Stomach (tissue), 4 donors: ENCODE measurements at regions not wholly inside any gene's neighbourhood (a gene's known extent, or its start where the extent isn't known, plus 50 kb on each side); places are given as distances from the start of the nearest gene placed in this dataset.

Source experiments
- CTCF ChIP-seq, 7 experiments: fragments of 450-650 bp in 4 of 7; fragments of 200-600 bp in 3 of 7; sonication (generic) in 3 of 7; IDR thresholded peaks; one replicate each; pipeline ENCODE4 v1.5.1; 2016 to 2019; ENCODE audit warnings: antibody characterized with exemption in 7 of 7, control low read depth in 2 of 7, mild to moderate bottlenecking in 1 of 7
- EP300 ChIP-seq: sonication (generic); formaldehyde crosslinking; IDR thresholded peaks from one replicate; pipeline ENCODE4 v1.6.1; 2017; ENCODE audit warnings: antibody characterized with exemption
- POLR2A ChIP-seq, 4 donors: fragments of 450-650 bp; IDR thresholded peaks; one replicate each; pipeline ENCODE4 v1.6.1; 2016; ENCODE audit warnings: antibody characterized with exemption in 4 of 4, control low read depth in 2 of 4, mild to moderate bottlenecking in 1 of 4, moderate library complexity in 1 of 4

DNA sequence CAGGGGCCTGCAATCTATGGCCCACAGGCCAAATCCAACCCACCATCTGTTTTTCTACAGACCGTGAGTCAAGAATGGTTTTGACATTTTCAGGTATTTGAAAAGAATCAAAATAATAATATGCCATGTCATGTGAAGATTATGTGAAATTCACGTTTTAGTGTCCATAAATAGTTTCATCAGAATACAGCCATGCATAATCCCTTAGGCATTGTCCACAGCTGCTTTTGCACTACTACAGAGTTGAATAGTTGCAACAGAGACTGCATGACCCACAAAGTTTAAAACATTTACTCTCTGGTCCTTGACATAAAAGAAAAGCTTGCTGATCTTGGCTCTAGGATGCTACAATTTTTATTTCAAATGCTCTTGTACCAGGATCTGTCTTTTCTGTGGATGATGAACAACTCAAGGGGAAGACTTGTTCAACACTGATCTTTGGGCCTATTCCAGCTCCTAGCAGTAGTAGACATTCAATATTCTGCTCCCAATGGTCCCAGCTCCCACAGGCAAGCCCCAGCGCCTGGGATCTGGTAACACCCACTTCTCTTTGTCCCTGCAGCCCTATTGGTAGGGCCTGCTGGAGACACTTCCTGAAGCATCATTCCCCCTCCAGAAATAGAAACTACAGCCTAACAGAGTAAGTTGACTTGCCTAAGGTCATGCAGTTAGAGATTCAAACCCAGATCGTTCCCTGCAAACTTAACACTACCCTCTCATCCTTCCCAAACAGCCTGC is 76.9 kb downstream of the MRPL46 start:
- TF ChIP-seq CTCF (IDR thresholded peaks at IDR 0.05) (no peak), POLR2A (IDR thresholded peaks at IDR 0.05) (no peak), EP300 (no peak)
